ENCODE measurements at regions not wholly inside any gene's neighbourhood (a gene's known extent, or its start where the extent isn't known, plus 50 kb on each side); places are given as distances from the start of the nearest gene placed in this dataset.

GRCh38 chr6:816510-817084 lies 123.7 kb upstream of the EXOC2 start:
- TF ChIP-seq ERG (CRISPR knock-in tag; IDR thresholded peaks at IDR 0.05) (no peak), CREB1 (CRISPR knock-in tag; IDR thresholded peaks at IDR 0.05) (no peak), MAX (CRISPR knock-in tag; IDR thresholded peaks at IDR 0.05) (no peak), FOXP1 (CRISPR knock-in tag; IDR thresholded peaks at IDR 0.05; ENCODE audit: borderline replicate concordance) (no peak), CTCF (IDR thresholded peaks at IDR 0.05) (no peak), FOXP4 (CRISPR knock-in tag; IDR thresholded peaks at IDR 0.05) (no peak), E2F4 (CRISPR knock-in tag; IDR thresholded peaks at IDR 0.05; ENCODE audit: borderline replicate concordance, low read depth) (no peak), SP1 (CRISPR knock-in tag; conservative IDR thresholded peaks at IDR 0.05) (no peak), ZNF138 (CRISPR knock-in tag; conservative IDR thresholded peaks at IDR 0.05) (no peak), E2F1 (CRISPR knock-in tag; IDR thresholded peaks at IDR 0.05) (no peak), RELA (CRISPR knock-in tag; IDR thresholded peaks at IDR 0.05; ENCODE audit: borderline replicate concordance) (no peak), ATF2 (CRISPR knock-in tag; IDR thresholded peaks at IDR 0.05; ENCODE audit: borderline replicate concordance, low read depth) (no peak), CREM (CRISPR knock-in tag; IDR thresholded peaks at IDR 0.05) (no peak)
